Prostate gland (tissue), 2 donors: ENCODE measurements at regions not wholly inside any gene's neighbourhood (a gene's known extent, or its start where the extent isn't known, plus 50 kb on each side); places are given as distances from the start of the nearest gene placed in this dataset.

Experiments
- POLR2A ChIP-seq: fragments of 450-650 bp; IDR thresholded peaks from one replicate; pipeline ENCODE4 v1.6.1; 2016; ENCODE audit warnings: antibody characterized with exemption, mild to moderate bottlenecking
- POLR2AphosphoS5 ChIP-seq: sonication (generic); formaldehyde crosslinking; IDR thresholded peaks from one replicate; pipeline ENCODE4 v1.6.1; 2017; ENCODE audit warnings: antibody characterized with exemption
- TF ChIP-seq, protein P1 (sequence below), 4 experiments: fragments of 200-600 bp in 2 of 4; fragments of 450-650 bp in 2 of 4; sonication (generic) in 2 of 4; IDR thresholded peaks; 1 replicate in 3 of 4; 2 replicates in 1 of 4; pipeline ENCODE4 v1.5.1; 2016 to 2019; ENCODE audit warnings: antibody characterized with exemption in 4 of 4, mild to moderate bottlenecking in 2 of 4, moderate library complexity in 2 of 4

GRCh38 chr2:20917719-20918572 is 95.0 kb upstream of the LDAH start:
- TF ChIP-seq POLR2AphosphoS5 = no peak
- TF ChIP-seq, protein P1, sequence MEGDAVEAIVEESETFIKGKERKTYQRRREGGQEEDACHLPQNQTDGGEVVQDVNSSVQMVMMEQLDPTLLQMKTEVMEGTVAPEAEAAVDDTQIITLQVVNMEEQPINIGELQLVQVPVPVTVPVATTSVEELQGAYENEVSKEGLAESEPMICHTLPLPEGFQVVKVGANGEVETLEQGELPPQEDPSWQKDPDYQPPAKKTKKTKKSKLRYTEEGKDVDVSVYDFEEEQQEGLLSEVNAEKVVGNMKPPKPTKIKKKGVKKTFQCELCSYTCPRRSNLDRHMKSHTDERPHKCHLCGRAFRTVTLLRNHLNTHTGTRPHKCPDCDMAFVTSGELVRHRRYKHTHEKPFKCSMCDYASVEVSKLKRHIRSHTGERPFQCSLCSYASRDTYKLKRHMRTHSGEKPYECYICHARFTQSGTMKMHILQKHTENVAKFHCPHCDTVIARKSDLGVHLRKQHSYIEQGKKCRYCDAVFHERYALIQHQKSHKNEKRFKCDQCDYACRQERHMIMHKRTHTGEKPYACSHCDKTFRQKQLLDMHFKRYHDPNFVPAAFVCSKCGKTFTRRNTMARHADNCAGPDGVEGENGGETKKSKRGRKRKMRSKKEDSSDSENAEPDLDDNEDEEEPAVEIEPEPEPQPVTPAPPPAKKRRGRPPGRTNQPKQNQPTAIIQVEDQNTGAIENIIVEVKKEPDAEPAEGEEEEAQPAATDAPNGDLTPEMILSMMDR (IDR thresholded peaks at IDR 0.05) = no peak
- no peak for TF ChIP-seq POLR2A
